Liver (tissue), 3 donors: ENCODE measurements at regions not wholly inside any gene's neighbourhood (a gene's known extent, or its start where the extent isn't known, plus 50 kb on each side); places are given as distances from the start of the nearest gene placed in this dataset.

ENCODE experiments used
- GABPA ChIP-seq, 2 donors: IDR thresholded peaks in 1 of 2; conservative IDR thresholded peaks in 1 of 2; 2 replicates each; pipeline ENCODE4 v1.6.1; 2016; ENCODE audit warnings: antibody characterized with exemption in 2 of 2, mild to moderate bottlenecking in 1 of 2, moderate library complexity in 1 of 2
- JUND ChIP-seq, 2 donors: IDR thresholded peaks; 2 replicates each; pipeline ENCODE4 v1.6.1; 2016; ENCODE audit warnings: antibody characterized with exemption in 2 of 2
- MAX ChIP-seq: IDR thresholded peaks from 2 replicates; pipeline ENCODE4 v1.6.1; 2016; ENCODE audit warnings: antibody characterized with exemption
- RAD21 ChIP-seq, 2 donors: IDR thresholded peaks; 2 replicates each; pipeline ENCODE4 v1.6.1; 2016; ENCODE audit warnings: antibody characterized with exemption in 2 of 2, mild to moderate bottlenecking in 2 of 2
- REST ChIP-seq: IDR thresholded peaks from 2 replicates; pipeline ENCODE4 v1.6.1; 2016; ENCODE audit warnings: antibody characterized with exemption, mild to moderate bottlenecking
- TAF1 ChIP-seq: conservative IDR thresholded peaks from 2 replicates; pipeline ENCODE4 v1.6.1; 2016; ENCODE audit warnings: antibody characterized with exemption, mild to moderate bottlenecking
- ZBTB33 ChIP-seq: IDR thresholded peaks from 2 replicates; pipeline ENCODE4 v1.6.1; 2016; ENCODE audit warnings: antibody characterized with exemption
- TF ChIP-seq, protein P1 (sequence below): fragments of 150-350 bp; IDR thresholded peaks from 2 replicates; pipeline ENCODE4 v1.5.1; 2017; ENCODE audit warnings: improper control_type of control experiment, low read depth, low read length; ENCODE audit not compliant: missing input control
- donor health status: healthy.
- donor health status: healthy.

DNA sequence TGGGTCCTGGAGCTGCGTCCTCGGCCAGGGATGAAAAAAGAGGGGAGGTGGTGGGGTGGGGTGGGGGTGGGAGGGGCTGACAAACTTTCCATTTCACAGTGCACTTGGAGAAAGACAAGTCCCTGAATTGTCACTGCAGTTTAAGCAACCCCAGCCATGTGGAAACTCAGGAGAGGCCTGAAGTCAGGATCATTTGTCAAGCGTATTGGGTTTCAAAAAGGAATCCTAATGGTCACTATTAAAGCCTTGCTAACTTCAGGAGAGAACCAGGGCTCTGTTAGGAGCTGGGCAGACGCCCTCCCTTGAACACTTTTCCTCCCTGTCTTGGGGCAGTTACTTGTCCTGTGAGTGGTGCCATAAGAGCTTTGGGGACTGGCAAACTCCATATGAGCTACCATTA is 159.9 kb downstream of the FNDC1 start:
- TF ChIP-seq, protein P1, sequence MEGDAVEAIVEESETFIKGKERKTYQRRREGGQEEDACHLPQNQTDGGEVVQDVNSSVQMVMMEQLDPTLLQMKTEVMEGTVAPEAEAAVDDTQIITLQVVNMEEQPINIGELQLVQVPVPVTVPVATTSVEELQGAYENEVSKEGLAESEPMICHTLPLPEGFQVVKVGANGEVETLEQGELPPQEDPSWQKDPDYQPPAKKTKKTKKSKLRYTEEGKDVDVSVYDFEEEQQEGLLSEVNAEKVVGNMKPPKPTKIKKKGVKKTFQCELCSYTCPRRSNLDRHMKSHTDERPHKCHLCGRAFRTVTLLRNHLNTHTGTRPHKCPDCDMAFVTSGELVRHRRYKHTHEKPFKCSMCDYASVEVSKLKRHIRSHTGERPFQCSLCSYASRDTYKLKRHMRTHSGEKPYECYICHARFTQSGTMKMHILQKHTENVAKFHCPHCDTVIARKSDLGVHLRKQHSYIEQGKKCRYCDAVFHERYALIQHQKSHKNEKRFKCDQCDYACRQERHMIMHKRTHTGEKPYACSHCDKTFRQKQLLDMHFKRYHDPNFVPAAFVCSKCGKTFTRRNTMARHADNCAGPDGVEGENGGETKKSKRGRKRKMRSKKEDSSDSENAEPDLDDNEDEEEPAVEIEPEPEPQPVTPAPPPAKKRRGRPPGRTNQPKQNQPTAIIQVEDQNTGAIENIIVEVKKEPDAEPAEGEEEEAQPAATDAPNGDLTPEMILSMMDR, result no peak
- TF ChIP-seq TAF1 (no peak), ZBTB33 (no peak), GABPA (IDR thresholded peaks at IDR 0.05 in 1 of 2, conservative IDR thresholded peaks at IDR 0.05 in 1 of 2) (no peak), JUND (IDR thresholded peaks at IDR 0.05) (no peak), REST (no peak), MAX (no peak), RAD21 (IDR thresholded peaks at IDR 0.05) (no peak)
